ENCODE measurements at regions not wholly inside any gene's neighbourhood (a gene's known extent, or its start where the extent isn't known, plus 50 kb on each side); places are given as distances from the start of the nearest gene placed in this dataset.

DNA sequence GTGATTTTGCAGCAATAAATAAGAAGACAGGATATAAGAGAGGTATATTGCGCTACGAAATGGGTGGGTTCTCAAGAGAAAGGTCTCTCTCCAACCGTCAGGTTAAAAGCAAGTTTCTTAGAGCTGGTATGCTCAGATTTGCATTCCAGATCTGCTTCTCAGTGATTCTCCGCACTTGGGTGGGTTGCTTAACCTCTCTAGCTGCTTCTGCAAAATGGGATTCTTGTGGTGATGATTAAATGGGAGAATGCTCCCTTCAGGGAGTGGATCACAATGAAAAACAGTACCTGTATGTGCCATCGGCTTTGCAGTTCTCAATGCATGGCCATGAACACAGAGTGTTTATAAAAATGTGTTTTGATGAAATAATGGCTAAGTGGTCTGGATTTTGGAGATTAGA is 477.7 kb downstream of the TNS1 start:
- Histone ChIP-seq H3K4me1 (ENCODE audit: control insufficient read depth in 1 of 2, insufficient read depth in 2 of 2, low read depth in 1 of 2, low read length in 1 of 2) (0 out of 4 replicates have a peak, but pooled peaks cover 0 to 7% of the 10 kb centered on the region in 2 experiments), H3K9me2 (no peaks in the 10 kb centered on the region), H3K4me2 (no peak overlapping the region), H3K79me2 (ENCODE audit: insufficient read depth) (no peaks in the 10 kb centered on the region), H3F3A (replicated peaks; ENCODE audit: insufficient read depth) (no peaks in the 10 kb centered on the region), H4K20me1 (ENCODE audit: insufficient read depth) (no peaks in the 10 kb centered on the region), H3K4me3 (ENCODE audit: low read depth in 2 of 2, low read length in 1 of 2) (no peak overlapping the region), H3K27me3 (ENCODE audit: insufficient read depth) (peaks cover 7% of the 10 kb centered on the region; the same call in 1 of the 2 replicates), H3K9ac (no peak overlapping the region), H3K27ac (ENCODE audit: low read depth in 2 of 2, low read length in 1 of 2) (no peak overlapping the region), H2AFZ (ENCODE audit: low read depth) (no peak overlapping the region), H3K9me3 (no peaks in the 10 kb centered on the region), H3K36me3 (replicated peaks in 1 of 2; ENCODE audit: control insufficient read depth in 1 of 2, insufficient read depth in 2 of 2, low read length in 1 of 2) (no peaks in the 10 kb centered on the region)
- ChIA-PET POLR2A (no interaction called here), CTCF (no interaction called here)
- TF ChIP-seq NFIC (IDR thresholded peaks at IDR 0.05; ENCODE audit: borderline replicate concordance) (no peak), GABPA (IDR thresholded peaks at IDR 0.05; ENCODE audit: low read depth) (no peak), EZH2phosphoT487 (IDR thresholded peaks at IDR 0.05; ENCODE audit: borderline replicate concordance, low read depth) (no peak)
- TF ChIP-seq, protein P1, sequence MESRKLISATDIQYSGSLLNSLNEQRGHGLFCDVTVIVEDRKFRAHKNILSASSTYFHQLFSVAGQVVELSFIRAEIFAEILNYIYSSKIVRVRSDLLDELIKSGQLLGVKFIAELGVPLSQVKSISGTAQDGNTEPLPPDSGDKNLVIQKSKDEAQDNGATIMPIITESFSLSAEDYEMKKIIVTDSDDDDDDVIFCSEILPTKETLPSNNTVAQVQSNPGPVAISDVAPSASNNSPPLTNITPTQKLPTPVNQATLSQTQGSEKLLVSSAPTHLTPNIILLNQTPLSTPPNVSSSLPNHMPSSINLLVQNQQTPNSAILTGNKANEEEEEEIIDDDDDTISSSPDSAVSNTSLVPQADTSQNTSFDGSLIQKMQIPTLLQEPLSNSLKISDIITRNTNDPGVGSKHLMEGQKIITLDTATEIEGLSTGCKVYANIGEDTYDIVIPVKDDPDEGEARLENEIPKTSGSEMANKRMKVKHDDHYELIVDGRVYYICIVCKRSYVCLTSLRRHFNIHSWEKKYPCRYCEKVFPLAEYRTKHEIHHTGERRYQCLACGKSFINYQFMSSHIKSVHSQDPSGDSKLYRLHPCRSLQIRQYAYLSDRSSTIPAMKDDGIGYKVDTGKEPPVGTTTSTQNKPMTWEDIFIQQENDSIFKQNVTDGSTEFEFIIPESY (IDR thresholded peaks at IDR 0.05; ENCODE audit: borderline replicate concordance, low read depth): no peak
- no peak for DNase-seq
- WGBS (ENCODE audit: low lambda C conversion rate): 67% methylated on average over 5 of the region's 5 CpGs

GRCh38 chr2:217523286-217523685 is 479.5 kb downstream of the TNS1 start:
- no peak overlapping the region for H3K27ac ChIP-seq (ENCODE audit: low read depth in 2 of 2, low read length in 1 of 2)
- CTCF ChIA-PET: interaction anchor here (1.0 to 2.8 kb wide), 4 partner anchors 12 to 190 kb away, joined by 3 to 10 read pairs (median 6); no protein-coding TSS in a partner anchor
- no peak overlapping the region for H3K9ac ChIP-seq
- WGBS (ENCODE audit: low lambda C conversion rate): 70% methylated on average over 6 of the region's 7 CpGs
- H3K27me3 ChIP-seq (ENCODE audit: insufficient read depth): peaks cover 7% of the 10 kb centered on the region; the same call in 1 of the 2 replicates
- H3K4me2 ChIP-seq: no peak overlapping the region
- H2AFZ ChIP-seq (ENCODE audit: low read depth): no peak overlapping the region
- no peaks in the 10 kb centered on the region for H3K79me2 ChIP-seq (ENCODE audit: insufficient read depth)
- 0 out of 4 replicates have a peak, but pooled peaks cover 0 to 7% of the 10 kb centered on the region in 2 experiments for H3K4me1 ChIP-seq (ENCODE audit: control insufficient read depth in 1 of 2, insufficient read depth in 2 of 2, low read depth in 1 of 2, low read length in 1 of 2)
- H3K9me3 ChIP-seq: no peaks in the 10 kb centered on the region
- no peak for DNase-seq
- no peak overlapping the region for H3K4me3 ChIP-seq (ENCODE audit: low read depth in 2 of 2, low read length in 1 of 2)
- no peaks in the 10 kb centered on the region for H3F3A ChIP-seq (replicated peaks; ENCODE audit: insufficient read depth)
- H3K36me3 ChIP-seq (replicated peaks in 1 of 2; ENCODE audit: control insufficient read depth in 1 of 2, insufficient read depth in 2 of 2, low read length in 1 of 2): no peaks in the 10 kb centered on the region
- no peaks in the 10 kb centered on the region for H4K20me1 ChIP-seq (ENCODE audit: insufficient read depth)
- no peaks in the 10 kb centered on the region for H3K9me2 ChIP-seq
- POLR2A ChIA-PET: no interaction called here
- TF ChIP-seq YY1 (IDR thresholded peaks at IDR 0.05; ENCODE audit: low read depth): no peak

DNA sequence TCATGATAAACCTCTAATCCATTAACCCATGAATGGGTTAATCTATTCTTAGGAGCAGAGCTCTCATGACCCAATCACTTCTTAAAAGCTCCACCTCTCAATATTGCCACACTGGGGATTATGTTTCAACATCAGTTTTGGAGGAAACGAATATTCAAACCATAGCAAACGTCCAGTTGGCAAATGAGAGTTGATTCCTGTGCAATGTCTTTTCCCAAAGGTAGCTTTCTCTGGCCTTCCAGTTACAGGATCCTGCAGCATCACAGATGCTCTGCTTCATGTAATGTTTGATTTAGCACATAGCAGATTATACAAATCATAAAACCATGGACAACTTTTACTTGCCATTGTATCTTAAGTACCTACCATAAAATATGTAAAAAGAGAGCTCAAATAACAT is 481.0 kb downstream of the TNS1 start:
- 46% methylated on average over 2 of the region's 2 CpGs for WGBS (ENCODE audit: low lambda C conversion rate)
- H3K36me3 ChIP-seq (replicated peaks in 1 of 2; ENCODE audit: control insufficient read depth in 1 of 2, insufficient read depth in 2 of 2, low read length in 1 of 2): no peaks in the 10 kb centered on the region
- H3K79me2 ChIP-seq (ENCODE audit: insufficient read depth): no peaks in the 10 kb centered on the region
- H4K20me1 ChIP-seq (ENCODE audit: insufficient read depth): no peaks in the 10 kb centered on the region
- H3K9me2 ChIP-seq: no peaks in the 10 kb centered on the region
- DNase-seq: no peak
- no peak overlapping the region for H3K4me2 ChIP-seq
- H3K27ac ChIP-seq (ENCODE audit: low read depth in 2 of 2, low read length in 1 of 2): no peak overlapping the region
- ChIA-PET POLR2A (interaction anchor here (0.6 kb wide), 1 partner anchor 159 kb away, joined by 3 read pairs; no protein-coding TSS in a partner anchor), CTCF (interaction anchor here (1.1 to 2.8 kb wide), 4 partner anchors 11 to 217 kb away, joined by 3 to 10 read pairs (median 6); no protein-coding TSS in a partner anchor)
- H3F3A ChIP-seq (replicated peaks; ENCODE audit: insufficient read depth): no peaks in the 10 kb centered on the region
- no peak overlapping the region for H2AFZ ChIP-seq (ENCODE audit: low read depth)
- H3K4me1 ChIP-seq (ENCODE audit: control insufficient read depth in 1 of 2, insufficient read depth in 2 of 2, low read depth in 1 of 2, low read length in 1 of 2): 0 out of 4 replicates have a peak, but pooled peaks cover 0 to 7% of the 10 kb centered on the region in 2 experiments
- TF ChIP-seq FOXM1 (IDR thresholded peaks at IDR 0.05; ENCODE audit: low read depth): no peak
- no peak for TF ChIP-seq GATA2 (CRISPR knock-in tag; IDR thresholded peaks at IDR 0.05)
- no peak for TF ChIP-seq GABPA (IDR thresholded peaks at IDR 0.05; ENCODE audit: low read depth)
- TF ChIP-seq RCOR1 (IDR thresholded peaks at IDR 0.05; ENCODE audit: low read length): no peak
- no peak for TF ChIP-seq NFIC (IDR thresholded peaks at IDR 0.05; ENCODE audit: borderline replicate concordance)
- TF ChIP-seq CHD2 (IDR thresholded peaks at IDR 0.05; ENCODE audit: low read length, partially characterized antibody): no peak
- no peak for TF ChIP-seq RFX5 (IDR thresholded peaks at IDR 0.05; ENCODE audit: low read length)
- TF ChIP-seq MXI1 (IDR thresholded peaks at IDR 0.05; ENCODE audit: low read depth, low read length): no peak
- no peak for TF ChIP-seq EP300 (IDR thresholded peaks at IDR 0.05; ENCODE audit: borderline replicate concordance in 1 of 2, low read depth in 1 of 2, low read length in 1 of 2)
- TF ChIP-seq, protein P2, sequence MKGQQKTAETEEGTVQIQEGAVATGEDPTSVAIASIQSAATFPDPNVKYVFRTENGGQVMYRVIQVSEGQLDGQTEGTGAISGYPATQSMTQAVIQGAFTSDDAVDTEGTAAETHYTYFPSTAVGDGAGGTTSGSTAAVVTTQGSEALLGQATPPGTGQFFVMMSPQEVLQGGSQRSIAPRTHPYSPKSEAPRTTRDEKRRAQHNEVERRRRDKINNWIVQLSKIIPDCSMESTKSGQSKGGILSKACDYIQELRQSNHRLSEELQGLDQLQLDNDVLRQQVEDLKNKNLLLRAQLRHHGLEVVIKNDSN (IDR thresholded peaks at IDR 0.05; ENCODE audit: borderline replicate concordance, low read depth): no peak
- TF ChIP-seq RAD21 (IDR thresholded peaks at IDR 0.05; ENCODE audit: low read length): no peak
- TF ChIP-seq USF2 (IDR thresholded peaks at IDR 0.05; ENCODE audit: borderline replicate concordance, low read depth, low read length): no peak
- no peak overlapping the region for H3K4me3 ChIP-seq (ENCODE audit: low read depth in 2 of 2, low read length in 1 of 2)
- no peak overlapping the region for H3K9ac ChIP-seq
- H3K9me3 ChIP-seq: no peaks in the 10 kb centered on the region
- H3K27me3 ChIP-seq (ENCODE audit: insufficient read depth): peaks cover 7% of the 10 kb centered on the region; the same call in 1 of the 2 replicates
